ENCODE measurements at regions not wholly inside any gene's neighbourhood (a gene's known extent, or its start where the extent isn't known, plus 50 kb on each side); places are given as distances from the start of the nearest gene placed in this dataset.
"Not testable (repeated sequence)": the region's sequence is repeated elsewhere in the genome, so short reads cannot be mapped to it uniquely, and the experiment has no call there.

GRCh38 chr5:100479079-100479688 is 56.0 kb upstream of the FAM174A start:
- DNase-seq (ENCODE audit: low read depth in 3 of 3): no peak

GRCh38 chr5:100472091-100472490 is 63.1 kb upstream of the FAM174A start:
- DNase-seq (ENCODE audit: low read depth in 3 of 3): no peak

GRCh38 chr5:100469767-100470166 is 65.4 kb upstream of the FAM174A start:
- DNase-seq (ENCODE audit: low read depth in 3 of 3): no peak

GRCh38 chr5:100464418-100464817 is 70.8 kb upstream of the FAM174A start:
- no peak for DNase-seq (ENCODE audit: low read depth in 3 of 3)

- no peak for DNase-seq (ENCODE audit: low read depth in 3 of 3)
Observed at GRCh38 chr5:100456615-100457014, 78.6 kb upstream of the FAM174A start.

GRCh38 chr5:100452126-100452525 is 83.0 kb upstream of the FAM174A start:
- DNase-seq (ENCODE audit: low read depth in 3 of 3): no peak

GRCh38 chr5:100448111-100448528 is 87.1 kb upstream of the FAM174A start:
- DNase-seq (ENCODE audit: low read depth in 3 of 3): no peak

- DNase-seq (ENCODE audit: low read depth in 3 of 3): no peak
Observed at GRCh38 chr5:100446879-100447430, 88.2 kb upstream of the FAM174A start.

GRCh38 chr5:100444961-100445360 is 90.2 kb upstream of the FAM174A start:
- no peak for DNase-seq (ENCODE audit: low read depth in 3 of 3)

- no peak for DNase-seq (ENCODE audit: low read depth in 3 of 3)
Observed at GRCh38 chr5:100434815-100435214, 100.4 kb upstream of the FAM174A start.

- DNase-seq (ENCODE audit: low read depth in 3 of 3): no peak
Observed at GRCh38 chr5:100432741-100433140, 102.4 kb upstream of the FAM174A start.

- DNase-seq (ENCODE audit: low read depth in 3 of 3): peak in 2 of 3 experiments; percentile 27 to 34
Observed at GRCh38 chr5:100430268-100431195, 104.6 kb upstream of the FAM174A start.

GRCh38 chr5:100424787-100425186 is 110.4 kb upstream of the FAM174A start:
- no peak for DNase-seq (ENCODE audit: low read depth in 3 of 3)

- DNase-seq (ENCODE audit: low read depth in 3 of 3): no peak
Observed at GRCh38 chr5:100424017-100424416, 111.2 kb upstream of the FAM174A start.

GRCh38 chr5:100423330-100423729 is 111.8 kb upstream of the FAM174A start:
- no peak for DNase-seq (ENCODE audit: low read depth in 3 of 3)

GRCh38 chr5:100421360-100421759 is 113.8 kb upstream of the FAM174A start:
- DNase-seq (ENCODE audit: low read depth in 3 of 3): no peak

- no peak for DNase-seq (ENCODE audit: low read depth in 3 of 3)
Observed at GRCh38 chr5:100418231-100418630, 116.9 kb upstream of the FAM174A start.

- no peak for DNase-seq (ENCODE audit: low read depth in 3 of 3)
Observed at GRCh38 chr5:100409660-100410151, 125.5 kb upstream of the FAM174A start.

- no peak for DNase-seq (ENCODE audit: low read depth in 3 of 3)
Observed at GRCh38 chr5:100407053-100407452, 128.1 kb upstream of the FAM174A start.

- no peak for DNase-seq (ENCODE audit: low read depth in 3 of 3)
Observed at GRCh38 chr5:100406640-100407039, 128.5 kb upstream of the FAM174A start.

GRCh38 chr5:100402071-100402470 is 133.1 kb upstream of the FAM174A start:
- no peak for DNase-seq (ENCODE audit: low read depth in 3 of 3)

GRCh38 chr5:100401149-100401548 is 134.0 kb upstream of the FAM174A start:
- DNase-seq (ENCODE audit: low read depth in 3 of 3): no peak

- not testable (repeated sequence) for DNase-seq (ENCODE audit: low read depth in 3 of 3)
Observed at GRCh38 chr5:100398815-100399214, 136.4 kb upstream of the FAM174A start.

Data from stimulated activated CD4-positive, alpha-beta T cell treated with anti-CD3 and anti-CD28 coated beads, TNF-alpha, amount 100 ng/mL, for 24 hours (primary cell).